GM18499 (cell line): ENCODE measurements at regions not wholly inside any gene's neighbourhood (a gene's known extent, or its start where the extent isn't known, plus 50 kb on each side); places are given as distances from the start of the nearest gene placed in this dataset.
"Not testable (repeated sequence)": the region's sequence is repeated elsewhere in the genome, so short reads cannot be mapped to it uniquely, and the experiment has no call there.

Experiments used
- ATAC-seq: cut with Tn5 transposase; IDR thresholded peaks from one replicate; pipeline ENCODE4 v1.9.1; 2021; ENCODE audit warnings: moderate number of reproducible peaks; ENCODE audit not compliant: insufficient read depth, unreplicated experiment

DNA sequence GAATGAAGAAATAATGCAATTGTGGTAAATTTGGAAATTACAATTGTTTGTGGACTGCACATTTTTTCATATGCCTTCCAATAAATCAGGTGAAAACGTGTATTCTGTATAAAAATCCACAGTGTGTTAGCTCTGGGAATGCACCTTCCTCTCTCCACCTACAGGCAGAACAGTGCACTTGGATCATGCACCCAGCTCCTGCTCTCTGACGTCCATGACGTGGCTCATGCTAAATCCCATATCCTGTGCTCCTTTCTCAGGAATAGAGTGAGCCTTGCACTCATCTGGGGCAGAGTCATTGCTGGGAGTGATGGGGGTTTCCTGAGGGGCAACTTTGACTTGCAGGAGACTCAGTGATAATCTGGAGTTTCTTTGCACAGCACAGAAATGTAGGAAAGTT lies 1282.1 kb downstream of the TMEM121 start:
- no peak for ATAC-seq

DNA sequence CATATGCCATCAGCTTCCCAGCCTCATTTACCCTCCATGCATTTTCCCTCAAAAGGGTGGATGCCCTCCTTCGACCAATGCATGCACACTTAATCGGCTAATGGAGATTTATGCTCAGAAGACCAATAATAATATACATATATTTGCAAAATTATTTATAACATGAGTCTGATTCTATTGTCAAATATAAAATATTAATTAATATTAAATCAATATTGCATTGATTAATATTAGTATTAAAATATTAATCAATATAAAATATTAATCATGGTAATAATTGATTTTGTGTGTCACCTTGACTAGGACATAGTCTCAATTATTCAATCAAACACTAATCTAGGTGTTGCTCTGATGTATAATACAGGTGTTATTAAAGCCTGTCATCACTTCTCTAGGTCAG lies 1282.5 kb downstream of the TMEM121 start:
- no peak for ATAC-seq

DNA sequence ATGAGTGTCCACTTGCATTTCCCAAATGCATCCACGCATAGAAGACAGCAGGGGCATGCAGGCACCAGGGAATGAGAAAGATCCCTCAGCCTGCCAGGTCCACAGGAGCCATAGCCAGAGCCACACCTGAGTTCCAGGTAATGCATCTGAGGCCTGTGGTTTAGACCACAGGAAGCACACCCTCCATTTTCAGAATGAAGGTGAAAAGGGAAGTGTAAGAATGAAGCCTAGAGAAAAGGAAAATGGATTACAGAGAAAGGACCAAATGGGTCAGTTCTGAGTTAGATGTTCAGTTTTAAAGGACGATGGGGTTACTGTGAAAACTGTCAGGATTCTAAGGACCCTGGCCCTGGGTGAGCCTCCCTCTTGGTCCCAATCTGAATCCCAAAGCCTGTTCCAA lies 1283.2 kb downstream of the TMEM121 start:
- no peak for ATAC-seq

DNA sequence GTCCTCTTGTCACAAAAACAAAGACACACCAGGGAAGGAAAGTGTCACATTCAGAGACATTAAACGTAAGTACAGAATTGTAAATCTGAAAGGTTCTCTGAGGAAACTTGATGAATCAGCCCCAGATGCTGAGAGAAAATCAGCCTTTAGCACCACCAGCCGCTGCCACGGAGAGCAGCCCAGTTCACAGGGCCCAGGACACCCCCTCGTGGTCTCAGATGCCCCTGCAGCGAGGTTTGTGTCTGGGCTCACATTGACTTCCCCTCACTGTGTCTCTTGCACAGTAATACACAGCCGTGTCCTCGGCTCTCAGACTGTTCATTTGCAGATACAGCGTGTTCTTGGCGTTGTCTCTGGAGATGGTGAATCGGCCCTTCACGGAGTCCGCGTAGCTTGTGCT lies 1283.8 kb downstream of the TMEM121 start:
- not testable (repeated sequence) for ATAC-seq

DNA sequence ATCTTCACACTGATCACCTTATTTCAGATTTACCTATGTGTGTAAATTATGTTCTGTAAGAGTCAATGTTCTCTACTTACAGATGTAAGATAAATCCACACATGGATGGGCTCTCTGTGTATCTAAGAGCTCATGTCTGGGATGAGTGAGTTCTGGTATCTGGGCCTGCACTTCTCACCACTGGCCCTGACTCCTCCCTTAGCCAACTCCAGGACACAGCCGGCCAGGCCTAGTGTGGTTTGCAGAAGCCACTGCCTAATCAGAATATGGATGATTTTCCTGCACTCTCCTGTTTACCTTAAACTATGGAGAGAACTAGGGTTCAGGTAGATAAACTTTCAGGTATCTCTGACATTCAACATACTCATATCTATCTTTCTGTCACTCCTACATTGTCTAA lies 1284.8 kb downstream of the TMEM121 start:
- no peak for ATAC-seq

DNA sequence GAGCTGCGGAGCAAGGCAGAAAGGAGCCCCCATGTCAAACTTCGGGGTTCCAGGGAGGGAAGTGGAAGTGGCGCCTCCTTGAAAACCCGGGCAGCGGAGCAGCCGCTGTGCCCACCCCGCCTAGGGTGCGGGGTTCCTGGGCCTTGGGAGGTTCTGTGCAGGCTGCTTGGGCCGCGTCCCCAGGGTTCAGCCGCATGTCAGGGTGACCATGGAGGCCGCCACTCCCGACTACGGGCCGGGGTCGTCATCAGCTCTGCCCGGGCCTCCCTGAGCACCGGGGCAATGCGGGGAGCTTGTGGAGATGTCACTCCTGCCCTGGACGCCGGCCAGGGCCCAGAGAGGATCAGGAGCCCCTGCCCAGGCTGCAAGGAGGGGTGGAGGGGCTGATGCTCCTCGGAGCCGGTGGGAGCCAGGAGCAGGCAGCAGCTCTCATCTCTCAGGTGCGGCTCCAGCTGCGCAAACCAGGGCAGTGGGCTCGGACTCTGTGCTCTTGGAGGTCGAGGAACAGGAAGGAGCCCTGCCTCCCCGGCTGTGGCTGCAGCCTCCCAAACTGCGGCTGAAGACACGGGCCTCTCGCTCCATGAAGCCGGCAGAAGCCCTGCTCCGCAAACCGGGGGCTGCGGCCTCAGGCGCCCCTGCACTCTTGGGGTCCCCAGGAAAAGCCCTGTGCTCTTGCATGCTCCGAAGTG lies 1286.5 kb downstream of the TMEM121 start:
- ATAC-seq: no peak

DNA sequence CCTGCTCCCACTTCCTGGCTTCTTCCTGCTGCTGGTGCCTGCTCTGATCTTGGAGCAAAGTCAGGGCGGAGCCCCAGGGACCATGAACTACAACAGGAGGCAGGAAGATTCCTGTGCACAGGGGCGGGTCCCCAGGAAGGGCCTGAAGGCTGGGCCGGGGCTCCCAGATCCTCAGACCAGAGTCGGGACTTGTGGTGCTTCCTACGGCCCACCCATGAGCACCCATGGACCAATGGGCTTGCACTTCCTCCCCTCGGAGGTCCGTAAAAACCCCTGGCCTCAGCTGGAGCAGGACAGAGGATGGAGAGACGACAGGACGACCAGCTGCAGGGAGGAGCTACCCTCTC lies 1287.1 kb downstream of the TMEM121 start:
- no peak for ATAC-seq

DNA sequence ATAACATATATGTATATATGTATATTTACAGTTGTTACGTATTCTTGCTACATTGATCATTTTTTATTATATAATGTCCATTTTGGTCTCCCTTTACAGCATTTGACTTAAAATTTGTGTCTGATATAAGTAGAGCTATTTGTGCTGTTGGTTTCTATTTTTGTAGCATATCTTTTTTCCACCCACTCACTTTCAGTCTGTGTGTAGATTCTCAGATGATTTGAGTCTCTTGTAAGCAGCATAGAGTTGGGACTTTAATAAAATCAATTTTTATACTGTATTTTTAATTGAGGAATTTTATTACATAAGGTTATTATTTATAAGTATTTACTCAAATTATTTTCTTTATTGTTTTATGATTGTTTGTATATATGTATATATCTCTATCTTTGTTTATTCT lies 1293.7 kb downstream of the TMEM121 start:
- no peak for ATAC-seq

DNA sequence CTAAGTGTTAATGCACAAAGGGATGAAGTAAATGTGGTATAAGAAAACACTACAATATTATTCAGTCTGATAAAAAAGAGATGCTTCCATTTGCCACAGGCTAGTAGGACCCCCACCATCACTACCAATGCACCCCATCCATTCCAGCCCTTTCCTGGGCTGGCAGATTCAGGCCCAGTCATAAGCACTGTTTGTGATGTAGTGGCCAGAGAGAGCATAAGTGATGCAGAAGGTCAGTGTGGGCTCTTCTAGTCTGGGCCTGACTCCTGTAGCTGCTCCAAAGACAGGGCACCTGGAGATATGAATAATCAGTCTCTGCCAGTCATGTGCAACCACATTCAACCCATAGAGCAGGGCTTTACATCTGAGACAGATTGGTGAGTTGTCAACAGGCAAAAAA lies 1294.7 kb downstream of the TMEM121 start:
- no peak for ATAC-seq

DNA sequence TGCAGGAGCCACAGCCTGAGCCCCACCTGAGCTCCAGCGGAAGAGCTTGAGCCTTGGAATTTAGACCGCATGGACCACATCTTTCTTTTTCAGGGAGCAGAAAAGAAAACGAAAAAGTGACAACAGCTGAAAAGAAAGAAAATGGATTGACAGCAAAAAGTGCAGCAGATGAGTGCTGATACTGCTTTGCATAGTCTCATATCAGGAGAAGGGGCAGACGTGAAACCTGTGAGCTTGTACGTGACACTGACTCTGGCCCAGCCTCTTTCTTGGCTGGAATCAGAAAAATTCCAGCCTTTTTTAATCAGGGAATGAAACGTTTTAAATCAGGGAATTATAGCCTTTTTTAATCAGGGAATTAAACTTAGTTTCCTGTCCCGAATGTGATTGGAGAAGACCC lies 1296.5 kb downstream of the TMEM121 start:
- no peak for ATAC-seq

DNA sequence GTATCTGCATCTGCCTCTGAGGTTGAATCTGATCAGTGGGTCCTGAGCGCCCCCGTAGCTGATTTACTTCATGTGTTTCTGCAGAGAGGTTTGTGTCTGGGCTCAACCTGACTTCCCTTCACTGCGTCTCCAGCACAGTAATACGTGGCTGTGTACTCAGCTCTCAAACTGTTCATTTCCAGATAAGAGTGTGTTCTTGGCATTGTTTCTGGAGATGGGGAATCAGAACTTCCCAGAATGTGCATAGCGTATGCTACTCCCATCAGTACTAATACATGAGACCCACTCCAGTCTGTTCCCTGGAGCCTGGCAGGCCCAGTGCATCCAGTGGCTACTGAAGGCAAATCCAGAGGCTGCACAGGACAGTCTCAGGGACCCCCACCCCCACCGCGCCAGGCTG lies 1297.2 kb downstream of the TMEM121 start:
- ATAC-seq: no peak

DNA sequence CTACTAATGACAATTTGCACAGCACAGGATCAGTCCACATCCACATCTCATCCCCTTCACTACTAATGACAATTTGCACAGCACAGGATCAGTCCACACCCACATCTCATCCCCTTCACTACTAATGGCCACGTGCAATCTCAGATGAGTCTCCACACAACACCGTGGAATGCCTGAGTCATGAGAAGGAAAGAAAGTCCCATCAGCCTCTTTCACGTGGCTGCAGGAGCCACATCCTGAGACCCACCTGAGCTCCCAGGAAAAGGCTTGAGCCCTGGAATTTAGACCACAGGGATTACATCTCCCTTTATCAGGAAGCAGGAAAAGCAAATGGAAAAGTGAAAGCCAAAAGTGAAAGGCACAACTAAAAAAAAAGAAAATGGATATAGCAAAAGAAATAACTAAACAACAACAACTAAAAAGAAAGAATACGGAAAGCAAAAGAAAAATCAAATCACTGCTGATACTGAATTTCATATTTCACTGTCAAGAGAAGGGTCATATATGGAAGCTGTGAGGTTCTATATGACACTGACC lies 1300.5 kb downstream of the TMEM121 start:
- no peak for ATAC-seq

DNA sequence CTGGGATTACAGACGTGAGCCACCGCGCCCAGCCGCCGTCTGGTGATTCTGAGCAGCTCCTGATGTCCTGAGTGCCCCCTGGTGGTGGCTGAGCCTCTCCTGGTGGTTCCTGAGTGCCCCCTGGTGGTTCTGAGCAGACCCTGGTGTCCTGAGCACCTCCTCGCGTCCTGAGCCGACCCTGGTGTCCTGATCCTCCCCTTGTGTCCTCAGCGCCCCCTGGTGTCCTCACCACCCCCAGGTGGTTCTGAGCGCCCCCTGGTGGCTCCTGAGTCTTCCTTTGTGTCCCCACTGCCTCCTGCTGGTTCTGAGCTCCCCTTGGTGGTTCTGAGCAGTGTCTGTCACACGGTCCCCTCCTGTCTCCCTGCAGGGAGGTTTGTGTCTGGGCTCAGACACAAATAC lies 1304.9 kb downstream of the TMEM121 start:
- ATAC-seq: peak; percentile 51

DNA sequence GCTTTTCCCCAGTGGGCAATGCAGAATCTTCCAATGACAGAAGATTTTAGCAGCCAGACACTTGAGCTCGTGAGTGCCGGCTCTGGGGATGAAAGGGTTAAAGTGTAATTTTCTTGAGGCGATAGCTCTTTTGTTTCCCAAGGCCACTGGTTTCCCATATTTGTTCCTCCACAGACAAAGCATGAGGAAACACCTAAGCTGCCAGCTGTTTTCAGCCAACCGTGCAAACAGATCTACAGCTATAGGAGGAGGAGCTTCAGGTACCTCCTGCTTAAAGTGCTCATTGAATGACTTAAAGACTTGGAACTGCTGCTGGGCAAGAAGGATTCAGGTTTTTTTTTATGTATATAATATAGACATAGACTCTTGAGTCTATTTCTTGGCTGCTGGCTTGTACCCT lies 1311.5 kb downstream of the TMEM121 start:
- ATAC-seq: no peak

DNA sequence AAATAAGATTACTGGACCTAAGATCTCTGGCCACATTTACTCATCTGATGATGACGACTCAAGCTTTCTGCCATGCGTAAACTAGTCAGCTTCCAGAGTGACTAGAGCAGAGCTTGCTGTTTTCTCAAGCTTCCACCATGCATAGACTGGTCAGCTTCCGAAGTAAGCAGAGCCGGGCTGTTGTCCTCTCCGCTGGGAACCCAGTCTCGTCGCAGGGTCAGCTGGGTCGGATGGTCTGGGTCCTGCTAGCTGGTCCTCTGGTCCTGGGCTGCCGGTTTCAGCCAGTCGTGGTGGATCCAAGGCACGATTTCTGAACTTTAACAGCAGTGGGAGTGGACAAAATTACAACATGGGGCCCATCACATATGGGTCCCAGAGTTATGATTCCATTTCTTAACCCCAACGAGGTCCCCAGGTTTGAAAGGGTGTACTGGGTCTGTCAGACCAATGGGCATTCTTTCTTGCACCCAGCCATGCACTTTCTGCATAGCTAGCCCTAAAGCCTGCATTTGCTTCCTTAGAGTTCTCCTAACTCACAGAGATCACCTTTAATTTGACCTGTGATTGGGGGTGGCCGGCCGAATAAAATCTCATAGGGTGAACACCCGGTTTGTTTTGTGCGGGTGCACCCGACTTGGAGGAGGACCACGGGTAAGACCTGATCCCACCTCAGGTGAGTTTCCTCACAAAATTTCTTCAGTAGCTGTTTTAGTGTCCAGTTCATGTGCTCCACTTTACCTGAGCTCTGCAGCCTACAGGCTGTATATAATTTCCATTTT lies 1312.8 kb downstream of the TMEM121 start:
- ATAC-seq: no peak

DNA sequence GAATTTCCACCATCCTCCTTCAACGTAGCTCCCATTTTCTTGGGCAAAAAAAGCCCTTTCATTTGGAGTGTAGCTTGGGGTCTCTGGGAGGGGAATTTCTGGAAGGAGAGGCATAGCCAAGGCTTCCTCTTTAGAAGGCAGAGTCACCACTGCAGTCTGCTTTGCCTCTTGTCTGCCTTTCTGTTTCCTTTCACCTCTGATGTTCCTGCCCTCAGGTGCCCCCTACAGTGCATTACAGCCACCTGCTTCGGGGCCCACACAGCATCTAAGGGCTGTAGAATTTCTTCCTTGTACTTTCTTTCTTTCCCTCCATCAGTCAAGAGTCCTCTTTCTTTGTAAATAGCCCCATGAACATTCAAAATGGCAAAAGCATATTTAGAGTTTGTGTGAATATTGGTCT lies 1313.9 kb downstream of the TMEM121 start:
- no peak for ATAC-seq

DNA sequence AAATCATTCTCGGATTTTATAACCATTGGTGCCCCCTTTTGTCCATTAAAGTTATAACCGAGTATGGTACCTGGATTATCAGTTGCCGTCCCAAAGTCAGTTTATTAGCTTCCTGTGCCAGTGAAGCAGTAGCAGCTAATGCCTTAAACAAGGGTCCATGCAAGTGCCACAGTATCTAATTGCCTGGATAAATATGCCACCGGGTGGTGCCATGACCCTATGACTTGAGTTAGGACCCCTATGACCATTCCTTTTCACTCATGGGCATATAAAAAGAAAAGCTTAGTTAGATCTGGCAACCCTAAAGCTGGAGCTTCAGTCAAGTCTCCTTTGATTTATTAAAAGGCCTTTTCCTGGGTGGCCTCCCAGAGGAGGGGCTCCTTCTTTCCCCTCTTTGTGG lies 1314.6 kb downstream of the TMEM121 start:
- no peak for ATAC-seq

DNA sequence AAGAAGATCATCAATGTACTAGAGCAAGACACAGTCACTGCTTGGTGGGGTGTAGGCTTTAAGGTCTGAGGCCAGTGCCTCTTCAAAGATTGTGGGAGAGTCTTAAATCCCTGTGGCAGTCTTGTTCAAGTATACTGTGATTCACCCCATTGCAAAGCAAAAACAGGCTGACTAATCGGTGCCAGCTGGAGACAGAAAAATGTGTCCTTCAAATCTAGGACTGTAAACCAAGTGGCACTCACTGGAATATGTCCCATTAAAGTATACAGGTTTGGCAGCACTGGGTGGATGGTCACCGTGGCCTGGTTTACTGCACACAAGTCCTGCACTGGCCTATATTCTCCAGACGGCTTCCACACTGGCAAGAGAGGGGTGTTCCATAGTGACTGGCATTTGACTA lies 1315.3 kb downstream of the TMEM121 start:
- no peak for ATAC-seq

DNA sequence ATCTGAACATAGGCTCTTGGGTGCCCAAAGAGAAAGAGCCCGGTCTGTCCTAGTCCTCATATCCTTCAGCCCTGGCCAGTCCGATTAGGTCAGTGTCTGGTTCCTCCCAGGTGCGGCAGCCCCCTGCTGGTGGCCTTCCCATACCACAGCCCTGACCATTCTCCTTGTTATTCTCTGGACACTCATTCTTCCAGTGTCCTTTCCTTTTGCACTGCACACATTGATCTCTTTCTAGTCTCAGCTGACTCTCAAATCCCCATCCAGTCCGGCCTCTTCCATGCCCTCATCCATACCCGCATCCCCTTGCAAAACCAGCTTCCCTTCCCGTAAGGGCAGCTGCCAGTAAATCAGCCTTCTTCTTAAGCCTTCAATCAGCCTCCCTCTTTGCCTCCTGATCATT lies 1316.3 kb downstream of the TMEM121 start:
- no peak for ATAC-seq

DNA sequence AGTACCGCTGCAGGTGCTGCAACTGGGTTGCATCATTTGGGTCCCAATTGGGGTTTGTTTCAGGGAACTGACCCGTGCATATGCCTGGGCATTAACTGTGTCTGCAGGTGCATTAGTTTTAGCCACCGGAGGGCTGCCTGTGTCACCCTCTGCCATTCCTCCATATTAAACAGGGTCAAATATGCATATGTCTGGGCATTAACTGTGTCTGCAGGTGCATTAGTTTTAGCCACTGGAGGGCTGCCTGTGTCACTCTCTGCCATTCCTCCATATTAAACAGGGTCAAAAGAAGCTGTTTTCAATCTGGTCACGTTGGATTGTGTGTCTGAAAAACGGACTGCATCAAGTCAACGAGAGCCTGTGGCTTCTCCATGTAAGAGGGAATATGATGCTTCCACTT lies 1317.0 kb downstream of the TMEM121 start:
- no peak for ATAC-seq

DNA sequence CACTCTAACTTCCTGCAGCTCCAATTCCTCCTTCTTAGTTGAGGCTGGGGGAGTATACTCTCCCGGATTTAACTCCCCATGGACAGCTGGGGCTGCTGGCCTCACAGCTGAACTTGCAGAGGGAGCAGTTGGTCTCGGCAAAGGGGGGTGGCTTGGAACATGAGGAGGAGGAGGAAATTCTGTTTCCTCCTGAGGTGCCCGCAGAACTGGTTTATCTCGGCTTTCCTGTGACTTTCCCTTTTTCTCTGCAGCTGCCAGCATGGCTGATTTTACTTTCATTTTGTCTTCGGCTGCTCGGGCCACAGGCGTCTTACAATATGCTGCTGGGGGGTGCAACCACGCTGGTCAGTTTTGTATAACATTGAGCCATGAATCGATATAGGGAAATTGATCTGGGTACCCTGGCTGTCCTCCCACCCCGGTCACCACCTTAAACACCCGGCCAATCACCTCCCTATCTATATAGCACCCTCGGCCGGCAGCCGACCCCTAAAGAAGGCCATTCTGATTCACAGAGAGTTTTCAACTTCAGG lies 1317.6 kb downstream of the TMEM121 start:
- ATAC-seq: no peak
